ENCODE measurements at regions not wholly inside any gene's neighbourhood (a gene's known extent, or its start where the extent isn't known, plus 50 kb on each side); places are given as distances from the start of the nearest gene placed in this dataset.

DNA sequence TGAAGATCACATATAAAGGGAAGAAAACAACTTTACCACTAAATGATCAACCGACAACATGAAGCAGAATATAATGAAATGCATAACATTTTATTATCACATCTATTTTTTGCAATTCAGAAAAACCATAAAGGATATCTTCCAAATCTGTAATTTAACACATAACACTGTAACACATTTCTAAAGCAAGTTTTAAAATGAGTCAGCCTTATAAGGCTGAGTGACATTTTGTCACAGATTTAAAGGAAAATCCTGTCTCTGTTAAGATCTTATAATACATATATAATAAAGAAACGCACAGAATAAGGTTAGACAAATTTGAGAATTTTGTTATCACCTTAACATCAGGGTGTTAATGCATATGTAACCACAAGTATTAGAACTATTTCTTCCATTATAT is 198.4 kb upstream of the RASA1 start:
- DNase-seq = no peak

GRCh38 chr5:87069974-87070608 is 197.6 kb upstream of the RASA1 start:
- no peak for DNase-seq

GRCh38 chr5:87074072-87074471 is 193.6 kb upstream of the RASA1 start:
- DNase-seq = no peak

DNA sequence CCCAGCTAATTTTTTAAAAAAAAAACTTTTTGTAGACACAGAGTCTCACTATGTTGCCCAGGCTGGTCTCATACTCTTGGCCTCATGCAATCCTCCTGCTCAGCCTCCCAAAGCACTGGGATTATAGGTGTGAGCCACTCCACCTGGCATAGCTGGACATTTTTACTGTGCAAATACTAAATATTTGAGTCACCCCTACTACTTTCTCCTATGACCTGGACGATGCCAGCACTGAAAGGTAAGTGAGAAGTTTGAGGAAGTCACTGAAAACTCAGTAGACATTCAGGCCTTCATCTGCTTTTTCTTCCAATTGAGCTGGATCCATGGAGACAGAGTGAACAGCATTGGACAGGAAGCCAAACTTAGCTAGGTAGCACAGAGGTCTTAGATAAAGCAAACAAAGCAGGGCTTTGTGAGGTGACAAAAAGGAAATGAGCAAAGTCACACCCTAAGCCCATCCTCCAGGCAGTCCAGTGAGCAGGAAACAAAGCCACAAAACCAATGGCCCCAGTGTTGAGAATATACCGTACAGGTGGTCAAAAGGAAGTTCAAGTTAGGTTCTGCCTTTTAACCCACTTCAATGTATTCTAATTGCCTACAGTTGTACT is 192.6 kb upstream of the RASA1 start:
- DNase-seq = no peak

- DNase-seq = no peak
Observed at GRCh38 chr5:87076411-87076810, 191.3 kb upstream of the RASA1 start.

DNA sequence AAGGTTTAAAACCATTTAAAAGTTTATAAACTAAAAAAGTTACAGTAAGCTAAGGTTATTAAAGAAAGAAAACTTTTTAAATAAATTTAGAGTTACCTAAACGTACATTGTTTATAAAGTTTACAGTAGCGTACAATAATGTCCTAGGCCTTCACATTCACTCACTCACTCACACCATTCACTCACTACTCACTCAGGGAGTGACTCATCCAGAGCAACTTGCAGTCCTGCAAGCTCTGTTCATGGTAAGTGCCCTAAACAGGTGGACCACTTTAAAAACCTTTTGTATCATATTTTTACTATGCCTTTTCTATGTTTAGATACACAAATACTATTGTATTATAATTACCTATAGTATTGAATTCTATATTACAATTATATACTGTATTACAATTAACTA is 190.8 kb upstream of the RASA1 start:
- no peak for DNase-seq

DNA sequence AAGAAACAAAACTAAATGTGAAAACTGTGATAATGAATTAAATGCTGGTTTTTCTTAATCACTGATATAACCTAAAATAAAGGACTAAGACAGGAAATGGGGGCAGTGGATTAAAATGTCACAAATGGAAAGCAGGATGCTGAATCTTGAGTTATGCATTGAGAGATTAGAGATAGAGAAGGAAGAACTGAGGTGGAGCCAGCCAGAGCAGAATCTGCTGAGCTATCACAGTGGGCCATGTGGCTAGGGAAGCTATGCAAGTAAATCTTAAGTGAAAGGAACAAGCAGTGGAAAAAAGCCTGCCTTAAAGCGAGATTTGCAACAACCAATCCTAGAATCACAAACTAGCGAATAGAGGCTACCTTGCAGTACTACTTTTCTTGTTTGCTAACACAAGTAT is 188.5 kb upstream of the RASA1 start:
- DNase-seq = no peak

GRCh38 chr5:87081016-87081415 is 186.7 kb upstream of the RASA1 start:
- DNase-seq = no peak

GRCh38 chr5:87081511-87082372 is 185.9 kb upstream of the RASA1 start:
- DNase-seq = no peak

GRCh38 chr5:87094347-87094746 is 173.3 kb upstream of the RASA1 start:
- DNase-seq = no peak

- no peak for DNase-seq
Observed at GRCh38 chr5:87094833-87095232, 172.8 kb upstream of the RASA1 start.

DNA sequence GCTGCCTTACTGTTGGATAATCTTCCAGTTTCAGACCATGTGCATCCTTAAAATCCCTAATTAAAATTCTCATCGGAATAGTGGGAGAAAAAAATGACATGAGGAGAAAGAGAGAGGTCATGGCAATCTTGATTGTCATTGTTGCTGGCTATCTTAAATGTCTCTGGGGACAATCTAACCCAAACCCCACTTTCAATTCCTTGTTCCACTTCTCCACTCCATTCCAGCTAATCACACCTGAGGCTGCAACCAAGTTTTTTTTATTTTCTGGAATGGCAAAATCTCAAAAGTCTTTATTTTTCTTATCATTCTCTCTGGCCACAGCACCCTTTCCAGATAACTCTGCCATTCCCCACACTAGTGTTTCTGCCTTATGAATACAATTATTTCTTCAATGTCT is 171.9 kb upstream of the RASA1 start:
- DNase-seq = no peak

DNA sequence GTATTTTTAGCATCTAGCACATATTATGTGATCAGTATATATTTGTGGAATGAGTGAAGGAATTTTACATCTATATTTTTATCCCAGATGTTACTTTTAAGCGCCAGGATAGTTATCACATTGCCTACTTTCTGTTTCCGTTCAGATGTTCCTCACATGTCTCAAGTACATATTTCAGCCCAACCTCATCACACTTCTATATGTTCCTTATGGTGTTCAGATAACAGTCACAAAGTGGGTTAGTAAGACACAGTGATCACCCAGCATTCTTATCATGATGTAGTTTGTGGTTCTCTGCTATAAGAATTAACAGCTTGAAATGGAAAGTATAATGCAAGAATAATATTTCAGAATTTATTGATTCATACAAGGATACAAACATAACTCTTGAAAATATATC is 170.0 kb upstream of the RASA1 start:
- no peak for DNase-seq

GRCh38 chr5:87099291-87099839 is 168.3 kb upstream of the RASA1 start:
- no peak for DNase-seq

DNA sequence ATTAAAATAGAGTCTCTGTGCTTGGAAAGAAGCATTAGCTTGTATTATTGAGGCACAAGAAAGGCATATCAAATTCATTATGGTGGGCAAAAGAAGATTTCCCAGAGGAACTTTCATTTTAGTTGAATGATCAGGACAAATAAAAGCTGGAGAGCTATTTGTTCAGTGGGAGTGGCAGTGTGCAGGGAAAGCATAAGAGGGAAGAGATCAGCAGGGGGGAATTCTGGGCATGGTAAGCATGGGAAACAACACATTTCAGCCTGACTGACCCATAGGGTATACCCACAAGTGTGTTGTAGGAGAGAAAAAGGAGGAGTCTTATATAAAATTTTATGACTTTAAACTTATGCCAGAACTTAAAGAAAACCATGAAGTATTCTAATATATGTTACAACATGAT is 167.7 kb upstream of the RASA1 start:
- DNase-seq = no peak

GRCh38 chr5:87101321-87101720 is 166.4 kb upstream of the RASA1 start:
- no peak for DNase-seq

DNA sequence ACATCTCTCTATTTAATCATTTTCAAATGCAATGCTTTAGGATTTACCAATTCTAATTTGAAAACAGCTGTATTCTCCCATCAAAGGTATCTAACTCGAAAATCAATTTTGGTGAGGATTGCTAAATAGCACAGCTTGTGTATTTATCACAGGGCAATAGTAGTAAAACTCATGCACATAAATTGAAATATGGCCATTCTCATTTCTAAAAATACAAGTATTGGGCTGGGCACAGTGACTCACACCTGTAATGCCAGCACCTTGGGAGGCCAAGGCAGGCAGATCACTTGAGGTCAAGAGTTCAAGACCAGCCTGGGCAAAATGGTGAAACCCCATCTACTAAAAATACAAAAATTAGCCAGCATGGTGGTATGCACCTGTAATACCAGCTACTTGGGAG is 164.8 kb upstream of the RASA1 start:
- DNase-seq = no peak

- DNase-seq = no peak
Observed at GRCh38 chr5:87103616-87104287, 163.9 kb upstream of the RASA1 start.

DNA sequence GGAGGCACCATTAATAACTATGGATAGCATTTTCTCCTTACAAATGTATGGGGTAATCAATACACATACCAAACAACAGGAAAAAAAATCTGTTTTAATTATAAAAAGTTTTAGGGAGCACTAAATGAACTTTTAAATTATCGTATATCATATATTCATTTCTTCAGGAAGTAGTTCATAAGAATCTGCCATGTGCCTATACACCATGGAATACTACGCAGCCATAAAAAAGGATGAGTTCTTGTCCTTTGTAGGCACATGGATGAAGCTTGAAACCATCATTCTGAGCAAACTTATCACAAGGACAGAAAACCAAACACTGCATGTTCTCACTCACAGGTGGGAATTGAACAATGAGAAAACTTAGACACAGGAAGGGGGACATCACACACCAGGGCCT is 162.1 kb upstream of the RASA1 start:
- no peak for DNase-seq

DNA sequence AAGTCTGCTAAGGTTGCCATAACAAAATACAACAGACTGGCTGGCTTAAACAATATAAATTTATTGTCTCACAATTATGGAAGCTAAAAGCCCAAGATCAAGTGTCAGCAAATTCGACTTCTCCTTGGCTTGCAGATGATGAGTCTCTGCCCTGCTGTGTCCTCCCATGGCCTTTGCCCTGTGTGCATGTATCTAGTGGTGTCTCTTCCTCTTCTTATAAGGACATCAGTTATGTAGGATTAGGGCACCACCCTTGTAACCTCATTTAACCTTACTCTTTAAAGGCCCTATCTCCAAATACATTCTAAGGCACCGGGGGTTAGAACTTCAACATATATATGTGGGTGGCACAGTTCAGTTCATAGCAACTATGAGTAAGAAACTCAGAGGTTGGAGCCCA is 157.9 kb upstream of the RASA1 start:
- DNase-seq = no peak

- DNase-seq = no peak
Observed at GRCh38 chr5:87110721-87111120, 157.0 kb upstream of the RASA1 start.

DNA sequence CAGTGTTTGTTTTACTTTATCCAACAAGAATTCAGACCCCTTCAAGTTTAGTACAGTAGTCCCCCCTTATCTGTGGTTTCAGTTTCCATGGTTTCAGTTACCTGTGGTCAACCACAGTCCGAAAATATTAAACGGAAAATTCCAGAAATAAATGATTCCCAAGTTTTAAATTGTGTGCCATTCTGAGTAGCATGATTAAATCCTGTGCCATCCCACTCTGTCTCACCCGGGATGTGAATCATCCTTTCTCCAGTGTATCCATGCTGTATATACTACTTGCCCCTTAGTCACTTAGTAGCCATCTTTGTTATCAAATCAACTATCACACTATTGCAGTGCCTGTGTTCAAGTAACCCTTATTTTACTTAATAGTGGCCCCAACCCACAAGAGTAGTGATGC is 153.8 kb upstream of the RASA1 start:
- DNase-seq = no peak

DNA sequence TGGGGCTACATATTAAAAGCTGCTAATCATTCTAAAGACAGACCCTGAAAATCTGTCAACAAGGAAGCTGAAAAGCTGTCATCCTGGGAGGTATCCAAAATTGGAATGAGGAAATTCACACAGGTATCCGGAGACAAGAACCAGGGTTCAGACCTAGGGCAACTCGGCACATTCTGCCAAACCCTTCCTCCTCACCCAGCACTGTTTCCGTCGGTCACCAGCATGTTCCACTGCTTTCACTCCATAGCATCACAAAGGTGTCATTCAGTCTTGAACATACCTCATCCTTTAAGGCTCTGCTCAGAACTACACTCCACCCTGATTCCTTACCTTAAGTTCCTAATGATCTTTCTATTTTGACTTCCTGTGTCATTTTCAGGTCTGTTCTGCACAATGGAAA is 153.1 kb upstream of the RASA1 start:
- DNase-seq = no peak
